IPS DF 6.9 (cell line): ENCODE measurements at regions not wholly inside any gene's neighbourhood (a gene's known extent, or its start where the extent isn't known, plus 50 kb on each side); places are given as distances from the start of the nearest gene placed in this dataset.

Experiments
- DNase-seq: peaks from one replicate; pipeline ENCODE4 v3.0.0-alpha.2; 2013; ENCODE audit warnings: low read depth, low spot score
- H3K27ac ChIP-seq: one replicate; pipeline ENCODE4 v1.5.1; 2013; ENCODE audit warnings: low read length, control low read depth
- H3K27me3 ChIP-seq: 2 replicates; pipeline ENCODE4 v1.6.1; 2013; ENCODE audit warnings: mild to moderate bottlenecking, low read length; ENCODE audit not compliant: control insufficient read depth, insufficient read depth
- H3K36me3 ChIP-seq: 2 replicates; pipeline ENCODE4 v1.6.1; 2013; ENCODE audit warnings: low read length; ENCODE audit not compliant: control insufficient read depth, insufficient read depth
- H3K4me1 ChIP-seq: 2 replicates; pipeline ENCODE4 v1.6.1; 2013; ENCODE audit warnings: low read length; ENCODE audit not compliant: control insufficient read depth, insufficient read depth
- H3K4me3 ChIP-seq: 2 replicates; pipeline ENCODE4 v1.5.1; 2013; ENCODE audit warnings: mild to moderate bottlenecking, low read length
- H3K9me3 ChIP-seq: 2 replicates; pipeline ENCODE4 v1.6.1; 2013; ENCODE audit warnings: low read length, inconsistent platforms; ENCODE audit not compliant: control insufficient read depth, insufficient read depth
- WGBS: extraction: QIAGEN DNeasy Blood & Tissue Kit; methylation state at CpG from one replicate; pipeline ENCODE4 v1.1.7; 2013; ENCODE audit warnings: mixed read lengths, missing lambda C conversion rate; ENCODE audit not compliant: insufficient read length, insufficient coverage; 5-methylcytosine and 5-hydroxymethylcytosine counted together

DNA sequence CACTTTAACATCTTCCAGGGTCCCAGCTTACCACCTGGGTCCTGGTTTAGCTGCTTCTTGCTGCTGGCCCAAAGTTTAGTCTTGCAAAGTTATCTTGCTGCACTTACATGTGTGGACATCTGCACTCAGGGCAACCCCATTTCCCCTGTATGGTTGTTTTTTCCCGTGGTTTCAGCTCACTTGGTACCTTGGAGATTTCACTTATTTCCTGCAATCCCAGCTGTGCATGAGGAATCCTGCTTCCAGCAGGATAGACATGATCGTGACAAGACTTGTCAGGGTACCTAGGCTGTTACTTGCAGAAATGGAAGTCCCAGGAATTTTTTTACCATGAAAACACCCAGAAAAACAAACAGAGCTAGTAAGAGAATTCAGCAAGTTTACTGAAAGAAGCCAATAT is 95.9 kb upstream of the LEP start:
- Histone ChIP-seq H3K36me3 (no peaks in the 10 kb centered on the region), H3K27me3 (no peaks in the 10 kb centered on the region), H3K4me1 (no peaks in the 10 kb centered on the region), H3K9me3 (no peaks in the 10 kb centered on the region; the same call in 1 of the 2 replicates), H3K4me3 (no peak overlapping the region), H3K27ac (no peak overlapping the region)
- DNase-seq: no peak
- WGBS: no CpG with 5 or more reads among the region's 2 CpGs

DNA sequence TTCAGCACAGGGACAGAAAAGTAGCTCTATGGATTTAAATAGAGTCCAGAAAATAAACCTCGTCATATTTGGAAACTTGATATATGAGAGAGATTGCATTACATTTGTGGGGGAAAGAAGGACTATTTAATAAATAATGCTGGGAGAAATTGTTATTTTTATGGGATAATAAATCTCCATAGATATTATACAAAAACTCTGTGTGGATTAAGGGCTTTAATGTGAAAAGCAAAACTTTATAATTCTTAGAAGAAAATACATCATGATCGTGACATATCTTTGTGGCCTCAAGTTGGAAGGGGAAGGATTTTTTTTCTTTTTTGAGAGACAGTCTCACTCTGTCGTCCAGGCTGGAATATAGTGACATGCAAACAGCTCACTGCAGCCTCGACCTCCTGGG is 95.0 kb upstream of the LEP start:
- H3K27ac ChIP-seq: no peak overlapping the region
- H3K4me3 ChIP-seq: no peak overlapping the region
- no peaks in the 10 kb centered on the region; the same call in 1 of the 2 replicates for H3K9me3 ChIP-seq
- DNase-seq: no peak
- H3K27me3 ChIP-seq: no peaks in the 10 kb centered on the region
- no CpG with 5 or more reads among the region's 4 CpGs for WGBS
- no peaks in the 10 kb centered on the region for H3K36me3 ChIP-seq
- H3K4me1 ChIP-seq: no peaks in the 10 kb centered on the region

- H3K4me1 ChIP-seq: no peaks in the 10 kb centered on the region
- no peaks in the 10 kb centered on the region for H3K36me3 ChIP-seq
- no peaks in the 10 kb centered on the region for H3K27me3 ChIP-seq
- WGBS: no CpG with 5 or more reads among the region's 4 CpGs
- no peaks in the 10 kb centered on the region; the same call in 1 of the 2 replicates for H3K9me3 ChIP-seq
- DNase-seq: no peak
- no peak overlapping the region for H3K27ac ChIP-seq
- H3K4me3 ChIP-seq: no peak overlapping the region
Observed at GRCh38 chr7:128148676-128149075, 92.4 kb upstream of the LEP start.

DNA sequence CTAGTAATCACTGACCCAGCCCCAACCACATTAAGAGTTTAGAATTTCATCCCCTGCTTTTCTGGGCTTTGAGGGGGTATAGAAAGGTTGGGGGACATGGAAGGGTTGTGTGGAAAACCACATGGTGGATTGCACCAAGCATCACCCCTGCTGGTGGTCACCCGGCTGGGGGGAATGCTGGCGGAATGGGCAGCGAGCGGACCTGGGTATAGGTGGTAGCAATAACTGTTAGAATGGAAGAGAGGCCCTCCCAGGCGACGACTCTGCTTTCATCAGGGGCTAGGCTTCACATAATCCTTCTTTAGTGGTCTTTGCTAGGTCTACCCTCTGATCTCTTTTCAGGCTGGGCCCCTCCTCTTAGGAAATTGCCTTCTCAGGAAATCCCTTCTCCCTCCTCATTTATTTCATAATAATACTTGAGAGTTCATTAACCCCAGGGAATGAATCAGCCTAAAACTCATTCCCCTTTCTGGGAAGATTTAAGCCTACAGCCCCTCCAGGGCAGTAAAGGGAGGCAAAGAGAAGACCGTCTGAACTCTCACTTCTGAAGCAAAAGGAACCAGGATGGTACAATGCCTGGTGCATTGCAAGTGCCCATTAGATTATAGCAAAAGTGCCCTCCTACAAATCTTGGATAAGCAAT is 90.7 kb upstream of the LEP start:
- no peaks in the 10 kb centered on the region for H3K36me3 ChIP-seq
- no peak overlapping the region for H3K27ac ChIP-seq
- no peaks in the 10 kb centered on the region for H3K27me3 ChIP-seq
- DNase-seq: no peak
- no peak overlapping the region for H3K4me3 ChIP-seq
- no CpG with 5 or more reads among the region's 7 CpGs for WGBS
- H3K9me3 ChIP-seq: no peaks in the 10 kb centered on the region; the same call in 1 of the 2 replicates
- peaks cover 4% of the 10 kb centered on the region for H3K4me1 ChIP-seq

DNA sequence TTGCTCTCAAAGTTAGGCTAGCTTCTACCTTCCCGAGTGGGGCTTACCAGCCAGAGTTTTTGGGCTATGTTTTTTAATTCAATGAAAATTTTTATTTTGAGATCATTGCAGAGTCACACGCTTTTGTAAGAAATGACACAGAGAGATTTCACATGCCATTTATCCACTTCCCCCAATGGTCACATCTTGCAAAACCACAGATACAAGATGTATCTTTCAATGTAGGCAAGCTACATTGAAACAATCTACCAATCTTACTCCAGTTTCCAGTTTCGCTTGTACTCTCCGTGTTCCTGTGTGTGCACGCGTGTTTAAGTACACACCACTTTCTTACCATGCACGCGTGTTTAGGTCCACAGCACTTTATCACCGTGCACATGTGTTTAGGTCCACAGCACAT is 89.4 kb upstream of the LEP start:
- no peaks in the 10 kb centered on the region for H3K27me3 ChIP-seq
- no peak overlapping the region for H3K27ac ChIP-seq
- H3K9me3 ChIP-seq: no peaks in the 10 kb centered on the region; the same call in 1 of the 2 replicates
- WGBS: no CpG with 5 or more reads among the region's 9 CpGs
- peaks cover 5% of the 10 kb centered on the region for H3K4me1 ChIP-seq
- H3K4me3 ChIP-seq: no peak overlapping the region
- no peaks in the 10 kb centered on the region for H3K36me3 ChIP-seq
- DNase-seq: no peak

GRCh38 chr7:128152721-128153120 is 88.4 kb upstream of the LEP start:
- no peaks in the 10 kb centered on the region; the same call in 1 of the 2 replicates for H3K9me3 ChIP-seq
- no CpG with 5 or more reads among the region's 6 CpGs for WGBS
- H3K27me3 ChIP-seq: no peaks in the 10 kb centered on the region
- H3K4me3 ChIP-seq: no peak overlapping the region
- no peak for DNase-seq
- no peak overlapping the region for H3K27ac ChIP-seq
- peaks cover 5% of the 10 kb centered on the region for H3K4me1 ChIP-seq
- H3K36me3 ChIP-seq: no peaks in the 10 kb centered on the region

DNA sequence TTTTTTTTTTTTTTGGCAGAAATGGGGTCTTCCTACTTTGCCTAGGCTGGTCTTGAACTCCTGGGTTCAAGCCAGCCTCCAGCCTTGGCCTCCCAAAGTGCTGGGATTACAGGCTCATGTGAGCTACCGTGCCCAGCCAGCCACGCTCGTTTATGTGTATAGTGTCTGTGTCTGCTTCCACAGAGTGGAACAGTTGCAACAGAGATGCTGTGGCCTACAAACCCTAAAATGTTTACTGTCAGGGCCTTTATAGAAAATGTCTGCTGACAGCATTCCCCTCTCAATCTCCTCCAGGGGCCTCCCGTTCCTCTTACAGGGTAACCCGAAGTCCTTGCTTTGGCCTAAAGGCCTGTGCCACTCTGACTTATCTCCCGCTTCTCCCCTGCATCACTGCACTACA is 87.6 kb upstream of the LEP start:
- H3K27me3 ChIP-seq: no peaks in the 10 kb centered on the region
- H3K27ac ChIP-seq: no peak overlapping the region
- DNase-seq: no peak
- no CpG with 5 or more reads among the region's 6 CpGs for WGBS
- H3K36me3 ChIP-seq: no peaks in the 10 kb centered on the region
- H3K4me3 ChIP-seq: no peak overlapping the region
- H3K9me3 ChIP-seq: no peaks in the 10 kb centered on the region; the same call in 1 of the 2 replicates
- H3K4me1 ChIP-seq: peaks cover 5% of the 10 kb centered on the region

DNA sequence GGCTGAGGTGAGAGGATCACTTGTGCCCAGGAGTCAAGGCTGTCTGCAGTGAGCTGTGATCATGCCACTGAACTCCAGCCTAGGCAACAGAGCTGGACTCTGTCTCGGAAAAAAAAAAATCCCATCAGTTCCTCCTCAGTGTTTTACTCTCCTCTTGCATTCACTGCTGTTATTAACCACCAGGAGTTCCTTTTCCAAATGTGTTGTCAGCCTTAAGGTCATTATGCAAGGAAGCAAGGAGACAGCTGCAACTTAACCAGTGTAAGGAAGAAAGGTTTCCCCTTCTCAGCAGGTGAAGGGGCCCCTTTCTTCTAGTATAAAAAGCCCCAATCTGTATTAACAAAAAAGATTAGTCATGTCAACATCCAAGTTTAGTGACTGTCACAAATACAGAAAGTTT is 86.6 kb upstream of the LEP start:
- Histone ChIP-seq H3K4me3 (no peak overlapping the region), H3K27ac (no peak overlapping the region), H3K27me3 (no peaks in the 10 kb centered on the region), H3K9me3 (no peaks in the 10 kb centered on the region; the same call in 1 of the 2 replicates), H3K36me3 (no peaks in the 10 kb centered on the region), H3K4me1 (peaks cover 5% of the 10 kb centered on the region)
- DNase-seq: no peak
- no CpG with 5 or more reads among the region's 1 CpG for WGBS

- no CpG with 5 or more reads among the region's 12 CpGs for WGBS
- Histone ChIP-seq H3K27ac (no peak overlapping the region), H3K27me3 (no peaks in the 10 kb centered on the region), H3K4me1 (peaks cover 5% of the 10 kb centered on the region), H3K36me3 (no peaks in the 10 kb centered on the region), H3K9me3 (no peaks in the 10 kb centered on the region; the same call in 1 of the 2 replicates), H3K4me3 (no peak overlapping the region)
- no peak for DNase-seq
Observed at GRCh38 chr7:128155100-128155740, 85.9 kb upstream of the LEP start.

- no peak for DNase-seq
- Histone ChIP-seq H3K4me1 (peaks cover 5% of the 10 kb centered on the region), H3K27ac (no peak overlapping the region), H3K27me3 (no peaks in the 10 kb centered on the region), H3K4me3 (no peak overlapping the region), H3K9me3 (no peaks in the 10 kb centered on the region), H3K36me3 (no peaks in the 10 kb centered on the region)
- no CpG with 5 or more reads among the region's 7 CpGs for WGBS
Observed at GRCh38 chr7:128157906-128158305, 83.2 kb upstream of the LEP start.

GRCh38 chr7:128158370-128158769 is 82.7 kb upstream of the LEP start:
- no peak overlapping the region for H3K27ac ChIP-seq
- H3K4me3 ChIP-seq: no peak overlapping the region
- no peaks in the 10 kb centered on the region for H3K36me3 ChIP-seq
- no peak for DNase-seq
- H3K9me3 ChIP-seq: no peaks in the 10 kb centered on the region
- no CpG with 5 or more reads among the region's 3 CpGs for WGBS
- H3K27me3 ChIP-seq: no peaks in the 10 kb centered on the region
- peaks cover 5% of the 10 kb centered on the region for H3K4me1 ChIP-seq
